ENCODE measurements at regions not wholly inside any gene's neighbourhood (a gene's known extent, or its start where the extent isn't known, plus 50 kb on each side); places are given as distances from the start of the nearest gene placed in this dataset.

DNA sequence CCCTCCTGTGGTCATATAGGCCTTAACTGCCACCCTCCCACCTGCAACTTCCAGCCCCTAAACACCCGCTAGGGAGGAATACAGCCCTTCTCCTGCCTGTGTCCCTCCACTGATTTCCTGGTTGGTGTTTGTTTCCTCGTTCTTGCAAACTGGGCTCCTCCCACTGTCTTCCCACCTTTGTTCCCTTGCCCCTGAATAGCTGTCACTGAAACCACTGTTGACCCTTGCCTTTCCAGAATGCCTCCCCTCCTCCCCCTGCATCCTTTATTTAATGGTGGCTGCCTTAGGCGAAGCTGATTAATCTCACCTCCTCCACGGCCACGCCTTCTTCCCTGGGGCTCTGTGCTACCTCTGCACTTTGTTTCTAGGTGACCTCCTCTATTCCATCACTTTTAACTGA lies 626.7 kb downstream of the BNC2 start:
- DNase-seq (ENCODE audit: low spot score) = no peak
- Mint-ChIP-seq H3K27ac (no peak overlapping the region), H3K4me3 (ENCODE audit: low read depth) (no peak overlapping the region), H3K4me1 (ENCODE audit: low read depth) (no peaks in the 10 kb centered on the region), H3K9me3 (no peaks in the 10 kb centered on the region), H3K36me3 (ENCODE audit: low read depth) (no peaks in the 10 kb centered on the region), H3K27me3 (ENCODE audit: low read depth) (no peaks in the 10 kb centered on the region)
- intact Hi-C loops (cut with micrococcal nuclease) = no loop called here

DNA sequence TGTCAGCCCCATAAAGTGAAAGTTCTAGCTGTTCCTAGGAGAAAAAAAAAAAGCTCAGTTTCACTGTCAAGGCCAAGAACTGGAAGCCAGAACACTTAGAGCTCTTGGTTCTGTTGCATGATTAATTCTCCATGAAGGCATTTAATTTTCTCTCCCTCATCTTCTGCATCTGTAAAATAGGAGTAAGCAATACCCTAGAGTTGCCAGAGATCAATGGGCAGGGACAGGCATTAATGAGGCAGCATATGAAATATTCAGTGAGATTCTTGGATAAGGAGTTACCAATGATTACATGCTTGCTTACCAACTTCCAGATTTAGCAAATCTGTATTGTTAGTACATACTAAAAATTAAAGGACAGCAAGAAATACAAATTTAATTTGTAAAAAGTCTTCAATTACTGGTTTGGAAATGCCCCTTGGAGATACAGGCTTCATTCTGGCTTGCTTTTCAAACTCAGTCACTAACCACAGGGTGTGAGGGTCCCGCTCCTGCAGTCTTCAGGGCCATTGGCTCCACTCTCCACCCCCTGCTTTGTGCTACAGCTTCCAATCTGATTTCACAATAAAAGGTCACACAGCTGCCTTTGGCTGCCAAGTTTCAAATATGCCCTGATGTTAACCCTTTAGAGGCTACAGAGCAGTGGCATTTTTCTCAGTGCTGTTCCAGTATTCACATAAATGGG lies 624.6 kb downstream of the BNC2 start:
- no peak for DNase-seq (ENCODE audit: low spot score)
- Mint-ChIP-seq H3K9me3 (no peaks in the 10 kb centered on the region), H3K4me3 (ENCODE audit: low read depth) (no peak overlapping the region), H3K36me3 (ENCODE audit: low read depth) (no peaks in the 10 kb centered on the region), H3K27me3 (ENCODE audit: low read depth) (no peaks in the 10 kb centered on the region), H3K4me1 (ENCODE audit: low read depth) (no peaks in the 10 kb centered on the region), H3K27ac (no peak overlapping the region)
- intact Hi-C loops (cut with micrococcal nuclease) = no loop called here

DNA sequence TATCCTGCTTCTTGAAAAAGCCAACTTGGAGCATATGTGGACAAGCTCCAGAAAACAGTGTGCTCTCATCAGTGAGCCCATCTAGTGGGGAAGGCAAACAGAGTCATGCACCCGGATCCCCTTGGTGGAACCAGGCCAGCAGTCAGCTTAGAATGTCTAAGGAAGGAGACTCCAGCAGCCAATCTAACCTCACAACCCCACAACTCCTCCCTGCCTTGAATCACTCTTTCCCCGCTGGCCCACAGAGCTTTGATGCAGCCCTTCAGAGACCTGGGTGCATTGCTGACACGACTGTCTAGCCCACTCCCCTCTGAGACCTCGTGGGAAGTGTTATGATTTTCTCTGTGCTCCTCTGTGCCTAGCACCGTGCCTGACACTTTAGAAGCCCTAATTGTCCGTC lies 623.7 kb downstream of the BNC2 start:
- DNase-seq (ENCODE audit: low spot score) = no peak
- H3K4me3 Mint-ChIP-seq (ENCODE audit: low read depth) = no peak overlapping the region
- H3K27ac Mint-ChIP-seq = no peak overlapping the region
- no peaks in the 10 kb centered on the region for H3K27me3 Mint-ChIP-seq (ENCODE audit: low read depth)
- no peaks in the 10 kb centered on the region for H3K4me1 Mint-ChIP-seq (ENCODE audit: low read depth)
- no peaks in the 10 kb centered on the region for H3K36me3 Mint-ChIP-seq (ENCODE audit: low read depth)
- no peaks in the 10 kb centered on the region for H3K9me3 Mint-ChIP-seq
- intact Hi-C loops (cut with micrococcal nuclease) = no loop called here

DNA sequence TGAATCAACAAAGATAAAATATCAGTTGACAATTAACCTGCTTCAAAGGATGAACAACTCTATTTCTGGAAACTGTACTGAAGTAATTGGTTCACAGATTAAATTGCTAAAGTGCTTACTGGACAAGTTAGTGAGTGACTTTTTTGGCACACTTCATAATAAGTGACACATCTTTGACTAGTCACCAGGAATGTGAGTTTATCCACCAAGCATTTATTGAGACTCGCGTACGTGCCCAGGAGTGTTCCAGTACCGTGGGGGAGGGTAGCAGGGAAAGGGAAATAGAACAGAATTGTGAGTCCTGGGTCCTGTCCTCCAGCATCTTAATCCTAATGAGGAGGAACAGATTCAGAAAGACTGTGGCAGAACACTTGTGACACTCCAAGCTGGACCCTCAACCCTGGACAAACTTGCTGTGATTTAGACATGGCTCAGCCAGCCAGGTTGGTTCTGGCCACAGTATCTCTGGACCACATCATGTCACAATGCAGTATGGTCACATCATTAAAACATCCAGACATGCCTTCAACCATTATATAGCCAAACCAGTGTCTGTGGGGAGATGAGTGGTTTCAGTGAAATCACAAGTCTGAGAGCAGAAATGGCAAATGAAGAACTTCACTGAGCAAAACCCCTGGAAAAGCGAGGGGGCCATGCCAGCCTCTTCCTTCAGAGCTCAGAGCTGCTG lies 623.1 kb downstream of the BNC2 start:
- H3K36me3 Mint-ChIP-seq (ENCODE audit: low read depth) = no peaks in the 10 kb centered on the region
- no peak for DNase-seq (ENCODE audit: low spot score)

DNA sequence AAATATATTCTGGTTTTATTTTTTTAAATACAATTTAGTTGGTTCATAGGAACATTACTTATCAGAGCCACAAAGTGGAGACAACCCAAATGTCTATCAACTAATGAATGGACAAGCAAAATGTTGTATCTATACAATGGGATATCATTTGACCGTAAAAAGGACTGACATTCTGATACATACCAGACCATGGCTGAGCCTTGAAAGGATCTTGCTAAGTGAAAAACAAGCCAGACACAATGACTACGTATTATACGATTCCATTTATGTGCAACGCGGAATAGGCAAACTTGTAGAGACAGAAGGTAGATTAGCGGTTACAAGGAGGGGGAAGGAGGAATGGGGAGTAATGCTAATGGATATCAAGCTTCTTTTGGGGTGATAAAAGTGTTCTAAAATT lies 621.6 kb downstream of the BNC2 start:
- DNase-seq (ENCODE audit: low spot score) = no peak
- Mint-ChIP-seq H3K36me3 (ENCODE audit: low read depth) (no peaks in the 10 kb centered on the region), H3K4me3 (ENCODE audit: low read depth) (no peak overlapping the region), H3K27me3 (ENCODE audit: low read depth) (no peaks in the 10 kb centered on the region), H3K4me1 (ENCODE audit: low read depth) (no peaks in the 10 kb centered on the region), H3K27ac (no peak overlapping the region), H3K9me3 (no peaks in the 10 kb centered on the region)
- intact Hi-C loops (cut with micrococcal nuclease) = no loop called here

More for the DNA sequence above, 623.1 kb downstream of the BNC2 start:
- Mint-ChIP-seq H3K27me3 (ENCODE audit: low read depth) (no peaks in the 10 kb centered on the region), H3K9me3 (no peaks in the 10 kb centered on the region), H3K4me1 (ENCODE audit: low read depth) (no peaks in the 10 kb centered on the region), H3K27ac (no peak overlapping the region), H3K4me3 (ENCODE audit: low read depth) (no peak overlapping the region)
- intact Hi-C loops (cut with micrococcal nuclease) = no loop called here

DNA sequence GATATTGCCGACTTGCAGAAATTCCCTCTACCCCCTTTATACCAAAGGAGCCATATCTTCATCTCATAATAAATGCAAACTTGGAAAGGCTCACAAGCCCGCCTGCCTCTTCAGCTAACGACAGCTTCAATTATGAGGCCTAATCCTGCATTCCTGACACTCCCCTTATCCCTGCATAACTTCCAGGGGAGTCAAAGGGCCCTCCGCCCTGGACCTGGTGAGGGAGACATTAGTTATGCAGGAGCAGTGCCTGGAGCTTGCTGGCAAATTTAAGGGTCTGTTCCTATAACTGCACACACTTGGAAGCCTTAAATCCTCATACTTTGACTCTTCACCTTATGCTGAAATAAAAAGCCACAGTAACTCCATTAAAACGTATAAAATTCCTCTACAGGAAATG lies 617.9 kb downstream of the BNC2 start:
- Mint-ChIP-seq H3K4me1 (ENCODE audit: low read depth) (no peaks in the 10 kb centered on the region), H3K4me3 (ENCODE audit: low read depth) (no peak overlapping the region), H3K27ac (no peak overlapping the region), H3K36me3 (ENCODE audit: low read depth) (no peaks in the 10 kb centered on the region), H3K9me3 (no peaks in the 10 kb centered on the region), H3K27me3 (ENCODE audit: low read depth) (peaks cover 2% of the 10 kb centered on the region)
- intact Hi-C loops (cut with micrococcal nuclease) = no loop called here
- DNase-seq (ENCODE audit: low spot score) = no peak

DNA sequence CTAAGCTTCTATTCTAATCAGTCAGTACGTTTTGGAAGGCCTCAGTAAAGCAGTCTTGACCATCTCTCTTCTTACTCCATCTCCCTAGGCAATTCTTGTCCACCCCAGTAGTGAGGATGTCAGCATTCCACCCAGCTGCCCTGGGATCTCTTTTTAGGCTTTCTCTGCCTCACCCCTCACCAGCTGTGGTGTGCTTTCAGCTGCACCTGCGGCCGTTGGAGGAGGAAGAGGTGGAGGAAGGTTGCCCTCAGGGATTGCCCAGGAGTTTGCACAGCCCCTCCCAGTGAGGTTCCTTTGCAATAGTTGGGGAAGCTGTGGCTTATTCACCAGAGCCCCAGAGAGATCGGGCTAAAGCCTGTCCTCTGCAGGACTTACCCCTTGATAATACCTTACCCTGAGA lies 615.8 kb downstream of the BNC2 start:
- peaks cover 2% of the 10 kb centered on the region for H3K27me3 Mint-ChIP-seq (ENCODE audit: low read depth)
- H3K36me3 Mint-ChIP-seq (ENCODE audit: low read depth) = no peaks in the 10 kb centered on the region
- peaks cover 3% of the 10 kb centered on the region for H3K4me1 Mint-ChIP-seq (ENCODE audit: low read depth)

DNA sequence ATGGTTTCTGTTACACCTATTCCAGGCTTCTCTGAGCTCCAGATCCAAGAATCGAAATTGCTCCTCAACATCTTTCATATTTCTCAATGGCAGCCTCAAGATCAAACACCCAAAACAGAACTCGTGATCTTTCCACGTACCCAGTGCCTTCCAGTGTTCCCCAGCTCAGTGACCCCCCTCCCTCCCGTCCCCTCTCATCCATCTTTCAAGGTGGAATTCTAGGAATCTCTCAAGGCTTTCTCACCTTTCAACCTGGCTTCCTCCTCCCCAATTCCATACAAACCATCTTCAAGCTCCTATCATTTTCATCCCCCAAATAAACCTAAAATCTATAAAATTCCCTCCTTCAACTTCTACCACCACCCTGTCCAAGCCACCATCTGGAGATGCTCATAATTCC lies 615.3 kb downstream of the BNC2 start:
- Mint-ChIP-seq H3K4me3 (ENCODE audit: low read depth) (no peak overlapping the region), H3K27me3 (ENCODE audit: low read depth) (peaks cover 2% of the 10 kb centered on the region), H3K27ac (no peak overlapping the region), H3K4me1 (ENCODE audit: low read depth) (peaks cover 3% of the 10 kb centered on the region), H3K9me3 (no peaks in the 10 kb centered on the region), H3K36me3 (ENCODE audit: low read depth) (no peaks in the 10 kb centered on the region)
- DNase-seq (ENCODE audit: low spot score) = no peak
- intact Hi-C loops (cut with micrococcal nuclease) = no loop called here

More for the DNA sequence above, 615.8 kb downstream of the BNC2 start:
- no peak for DNase-seq (ENCODE audit: low spot score)
- no peaks in the 10 kb centered on the region for H3K9me3 Mint-ChIP-seq
- H3K4me3 Mint-ChIP-seq (ENCODE audit: low read depth) = no peak overlapping the region
- no peak overlapping the region for H3K27ac Mint-ChIP-seq
- intact Hi-C loops (cut with micrococcal nuclease) = no loop called here

DNA sequence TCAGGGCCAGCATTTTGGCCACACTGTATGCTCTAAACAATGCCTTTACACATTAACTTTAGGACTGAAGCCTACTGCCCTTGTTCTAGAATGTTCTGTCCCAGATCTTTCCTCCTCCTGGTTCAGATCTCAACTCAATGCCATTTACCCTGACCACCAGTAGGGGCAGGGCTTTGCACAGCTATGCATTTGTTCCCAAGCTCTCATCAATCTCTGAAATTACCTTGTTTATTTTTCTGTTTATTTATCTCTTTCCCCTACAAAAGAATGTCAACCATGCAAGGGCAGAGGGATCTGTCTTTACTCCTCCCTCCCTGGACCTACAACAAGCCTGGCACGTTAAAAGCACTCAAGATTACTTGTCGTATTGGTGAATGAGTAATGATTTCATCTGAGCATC lies 612.9 kb downstream of the BNC2 start:
- no peaks in the 10 kb centered on the region for H3K9me3 Mint-ChIP-seq
- no peak for DNase-seq (ENCODE audit: low spot score)
- intact Hi-C loops (cut with micrococcal nuclease) = no loop called here
- H3K27me3 Mint-ChIP-seq (ENCODE audit: low read depth) = peaks cover 2% of the 10 kb centered on the region
- peaks cover 3% of the 10 kb centered on the region for H3K4me1 Mint-ChIP-seq (ENCODE audit: low read depth)
- no peak overlapping the region for H3K4me3 Mint-ChIP-seq (ENCODE audit: low read depth)
- H3K36me3 Mint-ChIP-seq (ENCODE audit: low read depth) = no peaks in the 10 kb centered on the region
- H3K27ac Mint-ChIP-seq = no peak overlapping the region

DNA sequence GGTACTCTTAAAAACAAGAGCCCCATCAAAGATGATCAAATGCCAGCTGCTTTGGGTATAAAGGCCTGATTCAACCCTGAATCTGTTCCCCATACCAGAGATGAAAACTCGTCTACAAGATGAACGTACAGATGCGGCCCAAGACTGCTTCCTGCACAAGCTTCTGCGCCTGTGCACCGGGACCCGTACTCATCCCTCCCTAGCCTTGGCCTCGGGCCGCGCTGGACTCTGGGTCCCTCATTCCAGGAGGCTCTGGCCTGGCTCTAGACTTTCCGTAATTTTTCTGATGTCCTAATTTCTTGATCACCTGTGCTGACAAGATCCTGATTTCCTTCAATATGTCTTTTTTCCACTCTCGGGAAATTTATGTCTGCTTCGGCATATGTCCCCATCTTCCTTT lies 612.3 kb downstream of the BNC2 start:
- intact Hi-C loops (cut with micrococcal nuclease) = no loop called here
- Mint-ChIP-seq H3K9me3 (no peaks in the 10 kb centered on the region), H3K36me3 (ENCODE audit: low read depth) (no peaks in the 10 kb centered on the region), H3K27ac (no peak overlapping the region), H3K4me1 (ENCODE audit: low read depth) (peaks cover 3% of the 10 kb centered on the region), H3K4me3 (ENCODE audit: low read depth) (no peak overlapping the region), H3K27me3 (ENCODE audit: low read depth) (peaks cover 2% of the 10 kb centered on the region)
- no peak for DNase-seq (ENCODE audit: low spot score)

DNA sequence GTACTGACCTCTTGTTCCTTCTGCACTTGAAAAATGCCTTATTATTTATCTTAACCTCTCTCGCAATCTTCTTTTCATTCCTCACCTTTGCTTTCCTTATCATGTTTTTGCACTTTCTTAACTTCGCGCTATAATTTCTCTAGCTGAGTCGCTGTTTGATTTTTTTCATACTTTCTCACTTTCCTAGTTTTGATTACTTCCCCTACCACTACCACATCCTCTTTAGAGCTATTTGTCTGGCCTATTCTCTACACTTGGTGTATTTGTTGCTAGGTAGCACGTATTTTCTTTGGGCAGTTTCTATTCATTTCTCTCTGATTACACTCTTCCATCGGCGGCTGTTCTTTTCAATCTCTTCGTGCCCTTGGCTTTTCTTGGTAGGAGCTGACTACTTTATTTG lies 611.8 kb downstream of the BNC2 start:
- no peak overlapping the region for H3K27ac Mint-ChIP-seq
- no peaks in the 10 kb centered on the region for H3K36me3 Mint-ChIP-seq (ENCODE audit: low read depth)
- H3K27me3 Mint-ChIP-seq (ENCODE audit: low read depth) = peaks cover 2% of the 10 kb centered on the region
- peaks cover 3% of the 10 kb centered on the region for H3K4me1 Mint-ChIP-seq (ENCODE audit: low read depth)
- no peaks in the 10 kb centered on the region for H3K9me3 Mint-ChIP-seq
- intact Hi-C loops (cut with micrococcal nuclease) = no loop called here
- no peak for DNase-seq (ENCODE audit: low spot score)
- H3K4me3 Mint-ChIP-seq (ENCODE audit: low read depth) = no peak overlapping the region

DNA sequence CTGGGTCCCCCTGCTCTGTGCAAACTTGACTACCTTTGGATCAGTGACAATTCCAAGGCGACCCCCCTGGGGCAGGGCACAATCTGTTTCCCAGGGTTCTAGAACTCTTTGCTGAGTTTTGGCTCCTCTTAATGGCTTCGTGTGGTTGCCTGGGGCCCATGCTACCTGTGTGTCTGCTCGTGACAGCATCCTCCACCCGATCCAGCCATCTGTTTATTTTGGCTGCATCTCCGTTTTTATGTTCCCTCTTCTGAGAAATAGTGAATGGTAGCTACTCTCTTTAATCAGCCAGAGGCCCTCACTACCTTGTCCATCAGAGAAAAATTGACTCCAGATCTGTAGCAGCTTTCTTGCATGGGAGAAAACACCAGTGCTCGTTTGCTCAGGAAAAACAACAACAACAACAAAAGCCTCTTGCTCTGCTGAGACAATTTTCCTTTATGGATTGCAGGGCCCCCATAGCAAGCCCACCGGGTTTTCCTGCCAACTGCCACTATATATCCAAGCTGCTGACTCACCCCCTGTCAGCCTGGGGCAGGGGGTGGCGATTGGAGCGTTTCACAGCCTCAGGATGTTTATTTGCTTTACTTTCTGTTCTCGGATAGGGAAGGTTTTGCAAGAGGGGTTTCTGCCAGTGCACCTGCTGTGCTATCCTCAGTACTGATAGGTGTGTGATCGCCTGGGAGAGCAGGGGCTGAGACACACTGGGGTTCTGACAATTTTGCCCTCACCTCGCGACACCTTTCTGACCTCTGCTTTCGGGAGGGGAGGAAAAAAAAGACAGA lies 607.8 kb downstream of the BNC2 start:
- intact Hi-C loops (cut with micrococcal nuclease) = no loop called here
- no peak overlapping the region for H3K4me3 Mint-ChIP-seq (ENCODE audit: low read depth)

DNA sequence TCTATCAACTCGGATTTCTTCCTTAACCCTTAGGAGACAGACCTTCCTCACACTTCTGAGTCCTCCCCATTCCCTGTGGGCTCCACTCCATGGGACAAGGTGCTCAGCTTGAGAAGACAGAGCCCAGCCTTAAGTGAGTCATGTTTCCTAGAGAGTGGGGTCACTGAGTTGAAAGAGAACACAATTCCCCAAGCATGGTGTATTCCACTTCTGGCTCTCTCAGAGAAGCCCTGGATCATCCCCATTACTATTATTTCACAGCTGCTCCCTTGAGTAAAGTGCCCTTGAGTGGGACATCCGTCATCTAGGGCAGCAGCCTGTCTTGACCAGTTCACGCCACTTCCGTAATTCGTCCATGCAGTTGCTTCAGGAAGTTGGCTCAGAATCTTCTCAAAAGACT lies 604.8 kb downstream of the BNC2 start:
- no peaks in the 10 kb centered on the region for H3K9me3 Mint-ChIP-seq
- no peak overlapping the region for H3K27ac Mint-ChIP-seq
- no peak for DNase-seq (ENCODE audit: low spot score)
- intact Hi-C loops (cut with micrococcal nuclease) = no loop called here
- H3K36me3 Mint-ChIP-seq (ENCODE audit: low read depth) = no peaks in the 10 kb centered on the region
- no peaks in the 10 kb centered on the region for H3K27me3 Mint-ChIP-seq (ENCODE audit: low read depth)
- H3K4me1 Mint-ChIP-seq (ENCODE audit: low read depth) = peaks cover 5% of the 10 kb centered on the region
- no peak overlapping the region for H3K4me3 Mint-ChIP-seq (ENCODE audit: low read depth)

More for the DNA sequence above, 607.8 kb downstream of the BNC2 start:
- no peak for DNase-seq (ENCODE audit: low spot score)
- no peaks in the 10 kb centered on the region for H3K9me3 Mint-ChIP-seq
- peaks cover 7% of the 10 kb centered on the region for H3K4me1 Mint-ChIP-seq (ENCODE audit: low read depth)
- H3K27ac Mint-ChIP-seq = no peak overlapping the region
- no peaks in the 10 kb centered on the region for H3K36me3 Mint-ChIP-seq (ENCODE audit: low read depth)
- H3K27me3 Mint-ChIP-seq (ENCODE audit: low read depth) = no peaks in the 10 kb centered on the region

All from activated T-helper 2 cell treated with anti-CD3 and anti-CD28 coated beads, Interferon-gamma antibody, Interleukin-2, Interleukin-4, amounts not matched to agents 10 μg/mL and 5 μg/mL and 100 μg/mL, durations not matched to agents 14 hours and 24 hours and 36 hours (primary cell).